Hepatocyte (in vitro differentiated cells): ENCODE measurements at regions not wholly inside any gene's neighbourhood (a gene's known extent, or its start where the extent isn't known, plus 50 kb on each side); places are given as distances from the start of the nearest gene placed in this dataset.

Experiments
- EZH2 ChIP-seq: fragments of 200-600 bp; sonication (generic); IDR thresholded peaks from 2 replicates; pipeline ENCODE4 v1.6.1; 2016; ENCODE audit warnings: antibody characterized with exemption, mild to moderate bottlenecking, borderline replicate concordance
- TF ChIP-seq, protein P1 (sequence below): fragments of 200-600 bp; sonication (generic); IDR thresholded peaks from 2 replicates; pipeline ENCODE4 v1.5.1; 2016; ENCODE audit warnings: antibody characterized with exemption, mild to moderate bottlenecking; ENCODE audit not compliant: poor library complexity

DNA sequence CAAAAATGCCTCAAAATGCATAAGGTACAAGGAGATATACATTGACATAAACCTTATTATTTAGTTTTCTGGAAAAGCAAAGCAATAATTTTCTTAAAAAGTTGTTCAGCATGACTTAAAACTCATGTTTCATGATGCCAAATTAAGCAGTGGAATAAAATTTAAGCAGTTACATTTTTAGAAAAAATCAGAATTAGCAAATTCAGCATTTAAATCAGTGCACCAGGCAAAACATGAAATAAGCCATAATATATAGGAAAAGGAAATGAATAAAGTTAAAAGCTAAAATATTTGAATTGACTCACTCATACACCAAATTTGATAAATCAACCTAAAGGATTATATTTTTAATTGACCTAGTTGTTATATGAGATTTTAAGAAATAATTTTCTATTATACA, 795.1 kb upstream of the CDH6 start:
- no peak for TF ChIP-seq EZH2
- TF ChIP-seq, protein P1, sequence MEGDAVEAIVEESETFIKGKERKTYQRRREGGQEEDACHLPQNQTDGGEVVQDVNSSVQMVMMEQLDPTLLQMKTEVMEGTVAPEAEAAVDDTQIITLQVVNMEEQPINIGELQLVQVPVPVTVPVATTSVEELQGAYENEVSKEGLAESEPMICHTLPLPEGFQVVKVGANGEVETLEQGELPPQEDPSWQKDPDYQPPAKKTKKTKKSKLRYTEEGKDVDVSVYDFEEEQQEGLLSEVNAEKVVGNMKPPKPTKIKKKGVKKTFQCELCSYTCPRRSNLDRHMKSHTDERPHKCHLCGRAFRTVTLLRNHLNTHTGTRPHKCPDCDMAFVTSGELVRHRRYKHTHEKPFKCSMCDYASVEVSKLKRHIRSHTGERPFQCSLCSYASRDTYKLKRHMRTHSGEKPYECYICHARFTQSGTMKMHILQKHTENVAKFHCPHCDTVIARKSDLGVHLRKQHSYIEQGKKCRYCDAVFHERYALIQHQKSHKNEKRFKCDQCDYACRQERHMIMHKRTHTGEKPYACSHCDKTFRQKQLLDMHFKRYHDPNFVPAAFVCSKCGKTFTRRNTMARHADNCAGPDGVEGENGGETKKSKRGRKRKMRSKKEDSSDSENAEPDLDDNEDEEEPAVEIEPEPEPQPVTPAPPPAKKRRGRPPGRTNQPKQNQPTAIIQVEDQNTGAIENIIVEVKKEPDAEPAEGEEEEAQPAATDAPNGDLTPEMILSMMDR, result no peak
